ENCODE measurements at regions not wholly inside any gene's neighbourhood (a gene's known extent, or its start where the extent isn't known, plus 50 kb on each side); places are given as distances from the start of the nearest gene placed in this dataset.
"Not testable (repeated sequence)": the region's sequence is repeated elsewhere in the genome, so short reads cannot be mapped to it uniquely, and the experiment has no call there.

DNA sequence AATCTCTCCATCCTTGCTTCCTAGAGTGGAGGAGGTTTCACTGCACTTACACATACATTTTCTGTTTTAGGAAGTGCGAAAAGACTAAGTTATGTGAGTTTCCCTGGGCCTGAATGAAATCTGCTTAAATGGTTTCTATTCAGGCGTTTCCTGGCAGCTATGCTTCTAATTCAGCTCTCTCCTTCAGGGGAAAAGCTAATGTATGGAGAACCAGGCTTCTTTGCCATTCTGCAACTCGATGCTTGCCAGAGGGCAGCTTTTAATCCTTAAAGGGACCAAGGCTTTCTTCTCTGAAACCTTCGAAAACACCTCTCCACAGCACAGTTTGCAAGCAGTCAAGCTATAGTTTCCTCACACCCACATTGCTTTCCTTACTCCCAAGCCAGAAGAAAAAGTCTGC lies 89.5 kb upstream of the ARX start:
- H3K27ac Mint-ChIP-seq = no peak overlapping the region
- WGBS (ENCODE audit: insufficient coverage) = no CpG with 5 or more reads among the region's 4 CpGs
- Histone ChIP-seq H3K4me1 (ENCODE audit: control insufficient read depth in 1 of 2, insufficient read depth in 2 of 2, low read length in 2 of 2) (no peaks in the 10 kb centered on the region), H3K9ac (ENCODE audit: insufficient read depth, low read length, poor library complexity, severe bottlenecking) (no peak overlapping the region), H4K20me1 (ENCODE audit: insufficient read depth, low read length) (no peaks in the 10 kb centered on the region), H3K79me2 (ENCODE audit: insufficient read depth, low read length) (no peaks in the 10 kb centered on the region), H2AFZ (ENCODE audit: insufficient read depth, low read depth, low read length, poor library complexity, severe bottlenecking) (no peak overlapping the region), H3K27me3 (ENCODE audit: control insufficient read depth in 2 of 2, insufficient read depth in 2 of 2, low read length in 2 of 2) (no peaks in the 10 kb centered on the region), H3K27ac (ENCODE audit: low read depth in 1 of 2, low read length in 2 of 2) (no peak overlapping the region), H3K4me3 (replicated peaks in 1 of 3; ENCODE audit: low read depth in 2 of 3, low read length in 3 of 3) (no peak overlapping the region), H3K36me3 (replicated peaks in 1 of 2; ENCODE audit: control insufficient read depth in 1 of 2, insufficient read depth in 2 of 2, low read length in 2 of 2) (no peaks in the 10 kb centered on the region), H3K9me3 (replicated peaks in 1 of 2; ENCODE audit: control insufficient read depth in 1 of 2, insufficient read depth in 1 of 2, low read length in 2 of 2) (no peaks in the 10 kb centered on the region), H3K4me2 (replicated peaks; ENCODE audit: extremely low read depth, low read length, poor library complexity, severe bottlenecking) (no peak overlapping the region)
- peaks cover 0 to 3% (median 0%) of the 10 kb centered on the region in 7 donors for H3K9me3 Mint-ChIP-seq
- no peak for DNase-seq
- TF ChIP-seq, protein P1, sequence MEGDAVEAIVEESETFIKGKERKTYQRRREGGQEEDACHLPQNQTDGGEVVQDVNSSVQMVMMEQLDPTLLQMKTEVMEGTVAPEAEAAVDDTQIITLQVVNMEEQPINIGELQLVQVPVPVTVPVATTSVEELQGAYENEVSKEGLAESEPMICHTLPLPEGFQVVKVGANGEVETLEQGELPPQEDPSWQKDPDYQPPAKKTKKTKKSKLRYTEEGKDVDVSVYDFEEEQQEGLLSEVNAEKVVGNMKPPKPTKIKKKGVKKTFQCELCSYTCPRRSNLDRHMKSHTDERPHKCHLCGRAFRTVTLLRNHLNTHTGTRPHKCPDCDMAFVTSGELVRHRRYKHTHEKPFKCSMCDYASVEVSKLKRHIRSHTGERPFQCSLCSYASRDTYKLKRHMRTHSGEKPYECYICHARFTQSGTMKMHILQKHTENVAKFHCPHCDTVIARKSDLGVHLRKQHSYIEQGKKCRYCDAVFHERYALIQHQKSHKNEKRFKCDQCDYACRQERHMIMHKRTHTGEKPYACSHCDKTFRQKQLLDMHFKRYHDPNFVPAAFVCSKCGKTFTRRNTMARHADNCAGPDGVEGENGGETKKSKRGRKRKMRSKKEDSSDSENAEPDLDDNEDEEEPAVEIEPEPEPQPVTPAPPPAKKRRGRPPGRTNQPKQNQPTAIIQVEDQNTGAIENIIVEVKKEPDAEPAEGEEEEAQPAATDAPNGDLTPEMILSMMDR (IDR thresholded peaks at IDR 0.05) = no peak
- intact Hi-C loops (cut with micrococcal nuclease) = no loop called here
- H3K4me1 Mint-ChIP-seq = no peaks in the 10 kb centered on the region
- H3K36me3 Mint-ChIP-seq = no peaks in the 10 kb centered on the region
- H3K27me3 Mint-ChIP-seq (ENCODE audit: low read depth in 3 of 3) = peaks cover 1 to 3% (median 1%) of the 10 kb centered on the region in 3 donors
- no peak overlapping the region for H3K4me3 Mint-ChIP-seq

DNA sequence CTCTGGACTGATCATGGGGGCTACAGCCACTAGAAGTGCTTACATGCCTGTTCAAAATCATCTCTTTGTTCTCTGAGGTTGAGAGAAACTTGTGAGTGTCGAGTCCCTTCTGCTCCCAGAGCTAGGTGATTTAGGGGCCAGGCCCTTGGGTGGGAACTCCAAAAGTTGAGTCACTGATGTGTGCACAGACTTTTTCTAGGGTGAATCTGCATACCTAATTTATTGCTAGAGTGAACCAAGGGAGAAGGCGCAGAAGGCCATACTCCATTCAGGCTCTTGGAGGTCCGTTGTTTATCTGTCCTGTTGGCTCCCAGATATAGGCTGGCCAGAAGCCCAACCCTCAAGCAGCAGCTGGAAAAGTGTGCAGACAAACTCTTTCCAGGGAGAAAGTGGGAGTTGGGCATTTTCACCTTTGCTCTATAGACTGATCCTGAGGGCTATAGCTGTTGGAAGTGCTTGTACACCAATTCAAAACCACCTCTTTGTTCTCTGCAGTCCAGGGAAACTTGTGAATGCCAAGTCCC lies 80.8 kb upstream of the ARX start:
- H3K9me3 Mint-ChIP-seq = peaks cover 0 to 4% (median 3%) of the 10 kb centered on the region in 7 donors
- H3K9me3 ChIP-seq (replicated peaks in 1 of 2; ENCODE audit: control insufficient read depth in 1 of 2, insufficient read depth in 1 of 2, low read length in 2 of 2) = no peaks in the 10 kb centered on the region
- H3K27ac Mint-ChIP-seq = no peak overlapping the region
- peaks cover 0 to 3% (median 2%) of the 10 kb centered on the region in 3 donors for H3K27me3 Mint-ChIP-seq (ENCODE audit: low read depth in 3 of 3)
- no peak for DNase-seq
- H3K27me3 ChIP-seq (ENCODE audit: control insufficient read depth in 2 of 2, insufficient read depth in 2 of 2, low read length in 2 of 2) = peaks cover 0 to 4% of the 10 kb centered on the region in 2 donors
- no peaks in the 10 kb centered on the region for H3K36me3 Mint-ChIP-seq
- no peaks in the 10 kb centered on the region for H3K4me1 Mint-ChIP-seq
- no peaks in the 10 kb centered on the region for H3K4me1 ChIP-seq (ENCODE audit: control insufficient read depth in 1 of 2, insufficient read depth in 2 of 2, low read length in 2 of 2)
- H3K4me3 ChIP-seq (replicated peaks in 1 of 3; ENCODE audit: low read depth in 2 of 3, low read length in 3 of 3) = no peak overlapping the region
- no peaks in the 10 kb centered on the region for H3K36me3 ChIP-seq (replicated peaks in 1 of 2; ENCODE audit: control insufficient read depth in 1 of 2, insufficient read depth in 2 of 2, low read length in 2 of 2)
- no peak overlapping the region for H3K4me2 ChIP-seq (replicated peaks; ENCODE audit: extremely low read depth, low read length, poor library complexity, severe bottlenecking)
- H3K9ac ChIP-seq (ENCODE audit: insufficient read depth, low read length, poor library complexity, severe bottlenecking) = no peak overlapping the region
- H2AFZ ChIP-seq (ENCODE audit: insufficient read depth, low read depth, low read length, poor library complexity, severe bottlenecking) = no peak overlapping the region
- intact Hi-C loops (cut with micrococcal nuclease) = no loop called here
- TF ChIP-seq, protein P1 (IDR thresholded peaks at IDR 0.05) = no peak
- H3K27ac ChIP-seq (ENCODE audit: low read depth in 1 of 2, low read length in 2 of 2) = no peak overlapping the region
- no peaks in the 10 kb centered on the region for H3K79me2 ChIP-seq (ENCODE audit: insufficient read depth, low read length)
- 100% methylated on average over 1 of the region's 3 CpGs for WGBS (ENCODE audit: insufficient coverage)
- H3K4me3 Mint-ChIP-seq = no peak overlapping the region
- no peaks in the 10 kb centered on the region for H4K20me1 ChIP-seq (ENCODE audit: insufficient read depth, low read length)

DNA sequence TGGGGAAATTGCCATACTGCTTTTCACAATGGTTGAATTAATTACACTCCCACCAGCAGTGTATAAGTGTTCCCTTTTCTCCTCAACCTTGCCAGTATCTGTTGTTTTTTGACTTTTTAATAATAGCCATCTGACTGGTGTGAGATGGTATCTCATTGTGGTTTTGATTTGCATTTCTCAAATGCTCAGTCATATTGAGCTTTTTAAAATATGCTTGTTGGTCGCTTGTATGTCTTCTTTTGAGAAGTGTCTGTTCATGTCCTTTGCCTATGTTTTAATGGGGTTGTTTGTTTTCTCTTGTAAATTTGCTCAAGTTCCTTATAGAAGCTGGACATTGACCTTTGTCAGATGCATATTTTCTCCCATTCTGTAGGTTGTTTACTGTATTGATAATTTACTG lies 75.4 kb upstream of the ARX start:
- H3K4me3 Mint-ChIP-seq; H3K27ac ChIP-seq (ENCODE audit: low read depth in 1 of 2, low read length in 2 of 2); H3K4me3 ChIP-seq (replicated peaks in 1 of 3; ENCODE audit: low read depth in 2 of 3, low read length in 3 of 3); H3K79me2 ChIP-seq (ENCODE audit: insufficient read depth, low read length); H3K9me3 ChIP-seq (replicated peaks in 1 of 2; ENCODE audit: control insufficient read depth in 1 of 2, insufficient read depth in 1 of 2, low read length in 2 of 2); H2AFZ ChIP-seq (ENCODE audit: insufficient read depth, low read depth, low read length, poor library complexity, severe bottlenecking); H3K4me2 ChIP-seq (replicated peaks; ENCODE audit: extremely low read depth, low read length, poor library complexity, severe bottlenecking); H3K9ac ChIP-seq (ENCODE audit: insufficient read depth, low read length, poor library complexity, severe bottlenecking); H3K27me3 Mint-ChIP-seq (ENCODE audit: low read depth in 3 of 3); H3K4me1 Mint-ChIP-seq; H3K27me3 ChIP-seq (ENCODE audit: control insufficient read depth in 2 of 2, insufficient read depth in 2 of 2, low read length in 2 of 2); H3K36me3 ChIP-seq (replicated peaks in 1 of 2; ENCODE audit: control insufficient read depth in 1 of 2, insufficient read depth in 2 of 2, low read length in 2 of 2); intact Hi-C loops (cut with micrococcal nuclease); H3K27ac Mint-ChIP-seq; DNase-seq; H3K4me1 ChIP-seq (ENCODE audit: control insufficient read depth in 1 of 2, insufficient read depth in 2 of 2, low read length in 2 of 2); H4K20me1 ChIP-seq (ENCODE audit: insufficient read depth, low read length); H3K36me3 Mint-ChIP-seq: not testable (repeated sequence)
- no CpG with 5 or more reads among the region's 1 CpG for WGBS (ENCODE audit: insufficient coverage)
- H3K9me3 Mint-ChIP-seq = peaks cover 2 to 16% (median 8%) of the 10 kb centered on the region in 7 donors

All from CD14-positive monocyte (primary cell).